ENCODE measurements at regions not wholly inside any gene's neighbourhood (a gene's known extent, or its start where the extent isn't known, plus 50 kb on each side); places are given as distances from the start of the nearest gene placed in this dataset.

GRCh38 chr13:34465423-34465922 lies 476.6 kb upstream of the NBEA start:
- DNase-seq (ENCODE audit: low read depth), result no peak

- DNase-seq (ENCODE audit: low read depth), result no peak
Measured at GRCh38 chr13:34466301-34466700, 475.8 kb upstream of the NBEA start.

GRCh38 chr13:34467450-34468083 lies 474.5 kb upstream of the NBEA start:
- no peak for DNase-seq (ENCODE audit: low read depth)

GRCh38 chr13:34469196-34469986 lies 472.7 kb upstream of the NBEA start:
- no peak for DNase-seq (ENCODE audit: low read depth)

- DNase-seq (ENCODE audit: low read depth), result no peak
Measured at GRCh38 chr13:34474187-34474868, 467.7 kb upstream of the NBEA start.

GRCh38 chr13:34478376-34478775 lies 463.7 kb upstream of the NBEA start:
- no peak for DNase-seq (ENCODE audit: low read depth)

- DNase-seq (ENCODE audit: low read depth), result no peak
Measured at GRCh38 chr13:34502011-34502410, 440.1 kb upstream of the NBEA start.

GRCh38 chr13:34502621-34503020 lies 439.4 kb upstream of the NBEA start:
- no peak for DNase-seq (ENCODE audit: low read depth)

GRCh38 chr13:34506796-34507195 lies 435.3 kb upstream of the NBEA start:
- DNase-seq (ENCODE audit: low read depth), result no peak

- DNase-seq (ENCODE audit: low read depth), result no peak
Measured at GRCh38 chr13:34507630-34508029, 434.4 kb upstream of the NBEA start.

- DNase-seq (ENCODE audit: low read depth), result no peak
Measured at GRCh38 chr13:34512817-34513216, 429.3 kb upstream of the NBEA start.

- DNase-seq (ENCODE audit: low read depth), result no peak
Measured at GRCh38 chr13:34513526-34513925, 428.5 kb upstream of the NBEA start.

- no peak for DNase-seq (ENCODE audit: low read depth)
Measured at GRCh38 chr13:34515201-34515600, 426.9 kb upstream of the NBEA start.

GRCh38 chr13:34521171-34521570 lies 420.9 kb upstream of the NBEA start:
- DNase-seq (ENCODE audit: low read depth), result no peak

- no peak for DNase-seq (ENCODE audit: low read depth)
Measured at GRCh38 chr13:34522808-34523207, 419.3 kb upstream of the NBEA start.

- DNase-seq (ENCODE audit: low read depth), result no peak
Measured at GRCh38 chr13:34523406-34523805, 418.7 kb upstream of the NBEA start.

- no peak for DNase-seq (ENCODE audit: low read depth)
Measured at GRCh38 chr13:34533941-34534340, 408.1 kb upstream of the NBEA start.

- DNase-seq (ENCODE audit: low read depth), result no peak
Measured at GRCh38 chr13:34542321-34542720, 399.7 kb upstream of the NBEA start.

- DNase-seq (ENCODE audit: low read depth), result no peak
Measured at GRCh38 chr13:34543836-34544235, 398.2 kb upstream of the NBEA start.

- DNase-seq (ENCODE audit: low read depth), result no peak
Measured at GRCh38 chr13:34545461-34545860, 396.6 kb upstream of the NBEA start.

GRCh38 chr13:34546344-34547250 lies 395.5 kb upstream of the NBEA start:
- DNase-seq (ENCODE audit: low read depth), result no peak

- DNase-seq (ENCODE audit: low read depth), result no peak
Measured at GRCh38 chr13:34547929-34548328, 394.1 kb upstream of the NBEA start.
